LNCaP clone FGC (cell line): ENCODE measurements at regions not wholly inside any gene's neighbourhood (a gene's known extent, or its start where the extent isn't known, plus 50 kb on each side); places are given as distances from the start of the nearest gene placed in this dataset.
A peak's percentile ranks its signal among the peaks of the same experiment; 100 is the strongest.

Experiments used
- DNase-seq: peaks from one replicate; pipeline ENCODE4 v3.0.0-alpha.2; 2011; ENCODE audit warnings: low read depth
- H3K4me3 ChIP-seq: 2 replicates; pipeline ENCODE4 v1.5.1; 2011; ENCODE audit warnings: mild to moderate bottlenecking, low read depth, low read length, control low read depth
- CTCF ChIP-seq: IDR thresholded peaks from 2 replicates; pipeline ENCODE4 v1.5.1; 2012; ENCODE audit warnings: mild to moderate bottlenecking; ENCODE audit not compliant: control insufficient read depth, insufficient read depth; ENCODE audit errors: extremely low read depth

- no peak for DNase-seq
- no peak for TF ChIP-seq CTCF
- no peak overlapping the region for H3K4me3 ChIP-seq
Measured at GRCh38 chr14:65808390-65808789, 395.9 kb downstream of the FUT8 start.

GRCh38 chr14:65810322-65810721 is 397.8 kb downstream of the FUT8 start:
- no peak for TF ChIP-seq CTCF
- no peak for DNase-seq
- no peak overlapping the region for H3K4me3 ChIP-seq

GRCh38 chr14:65813760-65814384 is 401.3 kb downstream of the FUT8 start:
- no peak for TF ChIP-seq CTCF
- no peak for DNase-seq
- no peak overlapping the region for H3K4me3 ChIP-seq

- no peak for TF ChIP-seq CTCF
- no peak overlapping the region for H3K4me3 ChIP-seq
- DNase-seq = no peak
Measured at GRCh38 chr14:65815127-65815526, 402.6 kb downstream of the FUT8 start.

- peak; percentile 64 for DNase-seq
- TF ChIP-seq CTCF = no peak
- no peak overlapping the region for H3K4me3 ChIP-seq
Measured at GRCh38 chr14:65817011-65817410, 404.5 kb downstream of the FUT8 start.

- H3K4me3 ChIP-seq = no peak overlapping the region
- no peak for TF ChIP-seq CTCF
- DNase-seq = no peak
Measured at GRCh38 chr14:65819569-65819968, 407.0 kb downstream of the FUT8 start.

- no peak overlapping the region for H3K4me3 ChIP-seq
- no peak for DNase-seq
- no peak for TF ChIP-seq CTCF
Measured at GRCh38 chr14:65821224-65821753, 408.8 kb downstream of the FUT8 start.
